GM21447 (cell line): ENCODE measurements at regions not wholly inside any gene's neighbourhood (a gene's known extent, or its start where the extent isn't known, plus 50 kb on each side); places are given as distances from the start of the nearest gene placed in this dataset.

Source experiments
- ATAC-seq: cut with Tn5 transposase; IDR thresholded peaks from one replicate; pipeline ENCODE4 v1.9.1; 2021; ENCODE audit not compliant: unreplicated experiment

GRCh38 chr1:213669964-213670691 is 317.6 kb upstream of the PROX1 start:
- no peak for ATAC-seq

GRCh38 chr1:213670692-213671023 is 317.1 kb upstream of the PROX1 start:
- ATAC-seq = no peak

- no peak for ATAC-seq
These were observed 312.7 kb upstream of the PROX1 start for GRCh38 chr1:213675043-213675442.

- ATAC-seq = no peak
These were observed 311.0 kb upstream of the PROX1 start for GRCh38 chr1:213676736-213677135.

- ATAC-seq = no peak
These were observed 309.4 kb upstream of the PROX1 start for GRCh38 chr1:213678348-213678747.

- ATAC-seq = no peak
These were observed 309.0 kb upstream of the PROX1 start for GRCh38 chr1:213678753-213679152.

GRCh38 chr1:213679153-213679552 is 308.6 kb upstream of the PROX1 start:
- no peak for ATAC-seq

GRCh38 chr1:213680677-213681325 is 307.0 kb upstream of the PROX1 start:
- no peak for ATAC-seq

- ATAC-seq = no peak
These were observed 305.9 kb upstream of the PROX1 start for GRCh38 chr1:213681788-213682340.

- no peak for ATAC-seq
These were observed 304.2 kb upstream of the PROX1 start for GRCh38 chr1:213683529-213683928.

GRCh38 chr1:213684454-213684853 is 303.3 kb upstream of the PROX1 start:
- no peak for ATAC-seq

GRCh38 chr1:213685992-213686582 is 301.7 kb upstream of the PROX1 start:
- no peak for ATAC-seq

GRCh38 chr1:213686983-213687382 is 300.8 kb upstream of the PROX1 start:
- ATAC-seq = no peak

GRCh38 chr1:213687832-213688231 is 299.9 kb upstream of the PROX1 start:
- no peak for ATAC-seq

GRCh38 chr1:213688655-213689054 is 299.1 kb upstream of the PROX1 start:
- no peak for ATAC-seq

- ATAC-seq = no peak
These were observed 298.5 kb upstream of the PROX1 start for GRCh38 chr1:213689260-213689659.

GRCh38 chr1:213690341-213690917 is 297.3 kb upstream of the PROX1 start:
- ATAC-seq = no peak

- ATAC-seq = no peak
These were observed 295.5 kb upstream of the PROX1 start for GRCh38 chr1:213692321-213692720.

GRCh38 chr1:213693864-213694263 is 293.9 kb upstream of the PROX1 start:
- no peak for ATAC-seq

GRCh38 chr1:213697192-213697802 is 290.5 kb upstream of the PROX1 start:
- ATAC-seq = no peak

- no peak for ATAC-seq
These were observed 289.6 kb upstream of the PROX1 start for GRCh38 chr1:213698092-213698702.
